Brain microvascular endothelial cell (primary cell): ENCODE measurements at regions not wholly inside any gene's neighbourhood (a gene's known extent, or its start where the extent isn't known, plus 50 kb on each side); places are given as distances from the start of the nearest gene placed in this dataset.
"Not testable (repeated sequence)": the region's sequence is repeated elsewhere in the genome, so short reads cannot be mapped to it uniquely, and the experiment has no call there.

Source experiments
- DNase-seq: peaks from one replicate; pipeline ENCODE4 v3.0.0-alpha.2; 2020
- H3K27ac ChIP-seq: fragments of 250-450 bp; sonication (Bioruptor Pico); 2 replicates; pipeline ENCODE4 v1.5.1; 2020; ENCODE audit warnings: mild to moderate bottlenecking, moderate library complexity
- H3K27me3 ChIP-seq: fragments of 250-450 bp; sonication (Bioruptor Pico); replicated peaks from 2 replicates; pipeline ENCODE4 v1.5.1; 2020; ENCODE audit warnings: mild to moderate bottlenecking
- H3K36me3 ChIP-seq: fragments of 250-450 bp; sonication (Bioruptor Pico); replicated peaks from 2 replicates; pipeline ENCODE4 v1.5.1; 2020; ENCODE audit warnings: mild to moderate bottlenecking
- H3K4me3 ChIP-seq: 2 replicates; pipeline ENCODE4 v1.5.1; 2011; ENCODE audit warnings: low read depth, mild to moderate bottlenecking, control low read depth, low read length, moderate library complexity
- CTCF ChIP-seq: IDR thresholded peaks from 2 replicates; pipeline ENCODE4 v1.5.1; 2011; ENCODE audit warnings: low read depth, mild to moderate bottlenecking, moderate library complexity, low read length, control low read depth, inconsistent platforms; ENCODE audit errors: missing control alignments
- in situ Hi-C: cut with HindIII; loops from 2 replicates; pipeline ENCODE4 v1.10.0; 2017; ENCODE audit warnings: low sequenced_read_pairs, low pct_ligation_motif_present

GRCh38 chr12:34163443-34163842 lies 141.1 kb downstream of the ALG10 start:
- Histone ChIP-seq H3K27ac (no peak overlapping the region), H3K36me3 (no peaks in the 10 kb centered on the region), H3K27me3 (no peaks in the 10 kb centered on the region), H3K4me3 (no peak overlapping the region)
- DNase-seq: no peak
- no peak for TF ChIP-seq CTCF
- in situ Hi-C loops: no loop called here

DNA sequence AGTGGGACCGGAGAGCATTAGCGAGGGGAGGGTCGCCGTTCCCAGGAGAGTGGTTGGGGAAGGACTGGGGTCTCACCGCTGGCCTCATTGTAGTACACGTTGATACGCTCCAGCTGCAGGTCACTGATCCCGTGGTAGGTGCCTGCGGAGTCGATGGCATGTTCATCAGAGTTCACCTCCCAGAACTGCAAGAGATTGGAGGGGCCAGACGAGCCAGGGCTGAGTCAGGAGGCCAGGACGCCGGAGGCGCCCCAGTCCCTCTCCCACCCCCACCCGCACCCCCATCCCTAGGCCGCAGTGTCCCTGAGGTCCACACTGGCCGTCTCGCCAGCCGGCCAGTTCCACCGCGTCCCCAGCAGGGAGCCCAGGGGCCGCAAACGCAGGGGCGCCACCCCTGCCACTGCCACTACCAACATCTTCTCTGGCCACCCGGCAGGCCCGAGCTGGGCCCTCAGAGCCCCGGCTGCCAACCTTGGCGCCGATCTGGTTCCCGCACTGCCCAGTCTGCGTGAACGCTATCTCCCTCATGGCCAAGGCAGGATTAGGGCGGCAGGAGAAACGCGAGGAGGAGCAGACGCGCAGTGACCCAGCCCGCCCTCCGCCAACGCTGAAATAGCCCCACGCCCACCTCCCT lies 144.2 kb downstream of the ALG10 start:
- Histone ChIP-seq H3K4me3 (no peak overlapping the region), H3K27ac (no peak overlapping the region), H3K36me3 (no peaks in the 10 kb centered on the region), H3K27me3 (no peaks in the 10 kb centered on the region)
- no peak for DNase-seq
- in situ Hi-C loops: no loop called here
- TF ChIP-seq CTCF: no peak

DNA sequence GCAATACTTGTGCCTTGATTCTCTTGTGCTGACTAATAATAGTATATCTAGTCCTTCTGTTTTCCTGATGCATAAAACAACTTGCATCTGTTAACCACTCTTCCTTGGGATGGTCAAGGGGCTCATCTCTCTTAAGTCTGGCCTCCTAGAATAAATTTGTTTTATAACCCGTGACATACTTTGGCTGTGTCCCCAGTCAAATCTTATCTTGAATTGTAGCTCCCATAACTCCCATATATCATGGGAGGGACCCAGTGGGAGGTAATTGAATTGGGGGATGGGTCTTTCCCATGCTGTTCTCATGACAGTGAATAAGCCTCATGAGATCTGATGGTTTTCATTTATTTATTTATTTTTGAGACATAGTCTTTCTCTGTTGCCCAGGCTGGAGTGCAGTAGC lies 146.2 kb downstream of the ALG10 start:
- H3K36me3 ChIP-seq, H3K27ac ChIP-seq, in situ Hi-C loops, H3K27me3 ChIP-seq, H3K4me3 ChIP-seq, DNase-seq: not testable (repeated sequence)

GRCh38 chr12:34186492-34186891 lies 164.2 kb downstream of the ALG10 start:
- TF ChIP-seq CTCF: no peak
- no peak overlapping the region for H3K27ac ChIP-seq
- in situ Hi-C loops: no loop called here
- no peaks in the 10 kb centered on the region for H3K27me3 ChIP-seq
- no peak overlapping the region for H3K4me3 ChIP-seq
- H3K36me3 ChIP-seq: no peaks in the 10 kb centered on the region
- no peak for DNase-seq

DNA sequence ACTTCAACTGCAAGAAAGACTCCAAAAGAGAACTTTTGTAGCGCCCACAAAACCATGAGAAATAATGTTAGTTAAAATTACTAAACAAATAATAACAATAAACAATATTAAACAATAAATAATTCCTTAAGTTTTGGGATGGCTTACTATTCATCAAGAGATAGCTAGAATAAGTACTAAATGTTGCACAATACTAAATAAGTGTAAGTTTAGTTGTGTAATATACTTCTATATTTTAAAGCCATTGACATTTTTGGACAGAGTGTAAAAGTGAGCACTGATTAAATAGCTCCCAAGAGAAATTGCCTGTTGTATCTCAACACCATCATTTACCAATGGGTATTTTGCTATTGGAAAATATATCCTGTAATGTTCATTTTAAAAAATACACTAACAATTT lies 166.7 kb downstream of the ALG10 start:
- in situ Hi-C loops: no loop called here
- no peak for DNase-seq
- TF ChIP-seq CTCF: no peak
- H3K36me3 ChIP-seq: no peaks in the 10 kb centered on the region
- H3K27ac ChIP-seq: no peak overlapping the region
- no peaks in the 10 kb centered on the region for H3K27me3 ChIP-seq
- H3K4me3 ChIP-seq: no peak overlapping the region

DNA sequence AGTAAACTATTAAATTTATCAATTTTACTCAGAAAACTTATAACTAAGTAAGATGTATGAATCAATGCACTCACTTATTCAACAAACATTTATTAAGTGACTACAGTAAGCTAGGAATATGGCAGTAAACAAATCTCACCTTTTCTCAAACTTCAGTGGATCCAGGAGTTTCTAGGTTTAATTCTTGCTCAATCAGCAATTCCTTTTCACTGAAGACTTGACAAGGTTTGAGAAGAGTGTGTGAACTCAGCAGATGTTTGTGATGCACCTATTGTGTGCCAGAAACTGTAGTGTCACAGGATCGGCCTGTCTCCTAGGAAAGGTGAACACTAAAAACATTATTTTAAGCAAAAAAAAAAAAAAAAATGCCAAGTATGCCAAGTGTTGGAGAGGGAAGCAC lies 167.8 kb downstream of the ALG10 start:
- Histone ChIP-seq H3K27ac (no peak overlapping the region), H3K4me3 (no peak overlapping the region), H3K27me3 (no peaks in the 10 kb centered on the region), H3K36me3 (no peaks in the 10 kb centered on the region)
- no peak for TF ChIP-seq CTCF
- DNase-seq: no peak
- in situ Hi-C loops: no loop called here
